Activated T-cell treated with anti-CD3 and anti-CD28 coated beads, Interleukin-2, amount 50 U/mL, for 4 hours (primary cell): ENCODE measurements at regions not wholly inside any gene's neighbourhood (a gene's known extent, or its start where the extent isn't known, plus 50 kb on each side); places are given as distances from the start of the nearest gene placed in this dataset.
A peak's percentile ranks its signal among the peaks of the same experiment; 100 is the strongest.

Experiments
- ATAC-seq, 2 donors: fragments of 200-7000 bp; cut with Tn5 transposase; one replicate each; pipeline ENCODE4 v1.10.0; 2021
- DNase-seq: peaks from one replicate; pipeline ENCODE4 v3.0.0-alpha.2; 2020
- H3K27me3 Mint-ChIP-seq: one replicate; pipeline ENCODE4 v1.8.0; 2021; ENCODE audit warnings: low read depth, mixed read lengths
- H3K36me3 Mint-ChIP-seq: one replicate; pipeline ENCODE4 v1.8.0; 2022; ENCODE audit warnings: mixed read lengths; ENCODE audit not compliant: insufficient read depth
- H3K4me1 Mint-ChIP-seq: one replicate; pipeline ENCODE4 v1.8.0; 2021; ENCODE audit warnings: low read depth, mixed read lengths
- H3K4me3 Mint-ChIP-seq: one replicate; pipeline ENCODE4 v1.8.0; 2021; ENCODE audit warnings: mild to moderate bottlenecking, moderate library complexity, mixed read lengths
- H3K9me3 Mint-ChIP-seq: one replicate; pipeline ENCODE4 v1.8.0; 2021; ENCODE audit warnings: mixed read lengths

DNA sequence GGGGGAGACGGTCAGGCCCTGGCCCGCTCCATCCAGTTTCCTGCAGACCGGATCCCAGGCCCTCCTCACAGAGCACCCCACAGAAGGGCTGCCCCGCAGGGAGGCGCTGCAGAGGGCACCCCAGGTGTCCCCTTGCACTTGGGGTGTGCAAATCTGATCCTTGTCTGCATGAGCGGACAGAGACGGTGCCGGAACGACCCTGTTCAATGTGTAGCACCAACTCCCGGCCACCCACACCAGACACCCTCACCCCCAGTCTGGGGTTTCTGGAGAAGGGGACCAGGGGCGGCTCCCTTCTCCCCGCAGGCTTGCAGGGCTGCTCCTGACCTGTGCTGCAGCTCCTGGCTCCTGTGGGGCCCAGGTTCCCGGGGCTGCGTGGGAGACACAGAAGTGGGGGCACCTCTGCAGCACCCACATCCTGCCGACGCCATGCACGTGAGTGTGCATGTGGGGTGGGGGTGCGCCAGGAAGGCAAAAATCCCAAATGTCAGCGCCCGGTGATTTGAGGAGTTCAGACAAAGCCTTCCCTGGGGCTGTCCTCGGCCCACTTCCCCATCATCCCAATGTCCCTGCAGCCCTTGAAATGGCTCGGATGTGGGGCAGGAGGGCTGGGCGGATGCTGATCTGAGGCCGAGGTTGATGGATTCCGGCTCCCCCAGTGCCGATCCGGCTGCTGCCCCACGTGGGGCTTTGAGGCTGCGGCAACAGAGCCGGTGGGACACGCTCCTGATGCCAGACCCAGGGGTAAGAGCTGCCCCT lies 85.3 kb upstream of the BHLHE23 start:
- Mint-ChIP-seq H3K27me3 (peaks cover 32% of the 10 kb centered on the region), H3K4me3 (no peak overlapping the region), H3K4me1 (no peaks in the 10 kb centered on the region), H3K9me3 (no peaks in the 10 kb centered on the region), H3K36me3 (no peaks in the 10 kb centered on the region)
- ATAC-seq: no peak
- peak; percentile 2 for DNase-seq

- DNase-seq: peak; percentile 2
These were observed 84.2 kb upstream of the BHLHE23 start for GRCh38 chr20:63090682-63091571.

DNA sequence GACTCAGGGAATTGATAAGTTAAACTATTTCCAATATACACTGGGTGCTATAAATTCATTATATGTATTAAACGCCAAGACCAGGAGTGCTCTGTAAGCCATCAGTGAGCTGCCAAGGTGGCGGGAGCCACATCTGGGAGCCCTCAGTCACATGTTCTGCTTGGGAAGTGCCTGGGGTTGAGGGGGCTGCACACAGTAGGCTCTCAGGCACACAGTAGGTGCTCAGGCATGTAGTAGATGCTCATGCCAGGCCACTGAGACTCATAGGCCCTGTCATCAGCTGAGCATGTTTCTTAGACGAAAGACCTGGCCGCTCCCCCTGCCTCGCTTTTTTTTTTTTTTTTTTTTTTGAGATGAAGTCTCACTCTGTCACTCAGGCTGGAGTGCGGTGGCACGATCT lies 83.3 kb upstream of the BHLHE23 start:
- Mint-ChIP-seq H3K4me3 (no peak overlapping the region), H3K36me3 (no peaks in the 10 kb centered on the region), H3K4me1 (no peaks in the 10 kb centered on the region), H3K27me3 (peaks cover 45% of the 10 kb centered on the region), H3K9me3 (no peaks in the 10 kb centered on the region)
- DNase-seq (no peak), ATAC-seq (no peak)

More at GRCh38 chr20:63090682-63091571, 84.2 kb upstream of the BHLHE23 start:
- no peaks in the 10 kb centered on the region for H3K4me1 Mint-ChIP-seq
- no peaks in the 10 kb centered on the region for H3K36me3 Mint-ChIP-seq
- ATAC-seq: no peak
- H3K27me3 Mint-ChIP-seq: peaks cover 39% of the 10 kb centered on the region
- no peak overlapping the region for H3K4me3 Mint-ChIP-seq
- H3K9me3 Mint-ChIP-seq: no peaks in the 10 kb centered on the region

DNA sequence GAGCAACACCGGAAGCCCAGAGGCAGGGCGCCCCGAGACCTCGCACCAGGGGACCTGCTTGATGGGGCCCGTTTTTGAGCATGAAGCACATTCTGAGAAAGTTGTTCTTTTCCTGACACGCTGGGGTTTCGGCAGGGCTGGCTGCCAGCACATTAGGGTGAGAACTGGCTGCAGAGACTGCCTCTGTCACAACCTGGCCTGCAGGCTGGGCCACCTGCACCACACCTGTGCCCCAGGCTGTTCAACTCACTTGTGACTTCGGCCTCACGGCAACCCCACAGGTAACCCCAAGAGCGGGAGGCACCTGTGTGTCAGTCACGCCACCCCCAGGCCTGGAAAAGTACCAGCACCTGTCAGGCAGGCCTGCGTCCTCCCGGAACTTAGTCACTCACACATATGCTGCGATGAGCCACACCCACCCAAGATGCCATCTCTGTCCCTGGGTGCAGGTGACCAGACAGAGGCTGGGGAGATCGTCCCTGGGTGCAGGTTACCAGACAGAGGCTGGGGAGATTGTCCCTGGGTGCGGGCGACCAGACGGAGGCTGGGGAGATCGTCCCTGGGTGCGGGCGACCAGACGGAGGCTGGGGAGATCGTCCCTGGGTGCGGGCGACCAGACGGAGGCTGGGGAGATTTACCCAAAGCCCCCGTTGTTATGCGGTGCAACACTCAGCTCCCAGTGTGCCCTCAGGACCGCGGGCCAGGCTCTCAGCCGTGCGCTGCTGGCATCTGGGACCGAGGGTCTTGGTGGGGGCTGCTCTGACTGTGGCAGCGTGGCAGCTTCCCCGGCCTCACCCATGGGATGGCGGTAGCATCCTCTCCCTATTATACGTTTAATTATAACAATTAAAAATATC lies 82.5 kb upstream of the BHLHE23 start:
- Mint-ChIP-seq H3K4me3 (no peak overlapping the region), H3K9me3 (no peaks in the 10 kb centered on the region), H3K36me3 (no peaks in the 10 kb centered on the region), H3K4me1 (no peaks in the 10 kb centered on the region), H3K27me3 (peaks cover 47% of the 10 kb centered on the region)
- peak; percentile 3 for DNase-seq
- no peak for ATAC-seq

DNA sequence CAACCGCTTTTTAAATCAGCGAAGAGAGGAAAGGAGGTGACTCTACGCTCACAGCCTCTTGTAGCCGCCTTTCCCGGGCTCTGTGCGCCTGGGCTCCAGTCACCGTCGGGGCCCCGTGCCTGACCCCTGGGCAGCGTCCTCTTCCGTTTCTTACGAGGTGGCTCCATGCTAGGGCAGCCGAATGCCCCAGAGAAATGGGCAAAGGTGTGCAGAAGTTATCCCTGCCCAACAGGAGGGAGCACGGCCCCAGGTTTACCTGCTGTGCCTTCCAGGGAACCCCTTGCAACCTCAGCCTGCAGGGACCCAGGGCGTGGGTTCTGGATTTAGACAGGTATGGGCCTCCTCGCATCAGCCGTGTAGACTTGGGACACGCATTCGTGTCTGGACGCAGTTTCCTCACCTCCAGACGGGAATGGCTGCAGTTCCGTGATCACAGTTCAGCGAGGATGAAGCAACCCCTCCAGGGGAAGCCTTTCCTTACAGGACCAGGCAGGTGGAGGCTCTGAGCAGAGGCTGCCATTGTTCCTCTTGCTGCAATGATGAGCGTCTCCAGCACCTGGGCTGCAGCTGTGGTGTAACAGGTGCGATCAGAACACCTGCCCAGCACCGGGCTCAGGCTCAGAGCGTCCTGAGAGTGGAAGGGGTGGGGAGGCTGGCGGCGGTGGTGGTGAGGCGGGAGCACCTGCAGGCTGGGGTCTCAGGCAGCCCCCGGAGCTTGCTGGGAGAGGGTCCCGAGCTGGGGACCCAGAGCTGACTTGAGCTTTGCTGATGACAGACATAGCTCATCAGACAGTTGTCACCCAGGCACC lies 81.3 kb upstream of the BHLHE23 start:
- Mint-ChIP-seq H3K4me3 (no peak overlapping the region), H3K36me3 (no peaks in the 10 kb centered on the region), H3K27me3 (peaks cover 47% of the 10 kb centered on the region), H3K4me1 (no peaks in the 10 kb centered on the region), H3K9me3 (no peaks in the 10 kb centered on the region)
- DNase-seq: peak; percentile 2
- ATAC-seq: no peak

DNA sequence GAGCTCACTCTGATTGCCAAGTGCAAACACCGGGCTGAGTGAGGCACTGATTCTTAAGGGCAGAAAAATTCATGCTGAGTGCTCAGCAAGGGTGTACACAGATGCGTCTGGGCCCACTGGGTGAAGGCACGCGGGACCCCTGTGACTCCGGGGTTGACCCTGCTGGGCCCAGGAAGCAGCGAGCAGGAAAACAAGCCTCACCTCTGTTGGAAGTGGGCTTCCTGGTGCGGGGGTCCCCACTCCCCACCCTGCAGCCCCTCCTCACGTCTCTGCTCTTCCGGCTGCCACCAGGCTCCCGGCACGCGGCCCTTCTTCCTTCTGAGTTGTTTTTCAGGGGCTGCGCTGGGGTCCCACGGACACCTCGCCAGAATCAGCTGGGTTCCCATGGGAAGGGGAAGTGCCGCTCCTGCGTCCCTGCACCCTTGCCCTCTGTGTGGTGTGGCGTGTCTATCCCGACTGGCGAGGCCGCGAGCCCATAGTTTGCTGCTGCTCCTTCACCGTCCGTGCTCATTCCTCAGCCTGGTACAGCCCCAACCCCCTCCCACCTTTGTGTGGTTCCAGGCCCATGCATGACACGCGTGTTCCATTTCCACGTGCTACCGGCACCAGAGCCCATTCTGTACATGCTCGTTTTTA lies 80.6 kb upstream of the BHLHE23 start:
- ATAC-seq (no peak), DNase-seq (peak; percentile 1)
- Mint-ChIP-seq H3K27me3 (peaks cover 44% of the 10 kb centered on the region), H3K4me3 (no peak overlapping the region), H3K36me3 (no peaks in the 10 kb centered on the region), H3K9me3 (no peaks in the 10 kb centered on the region), H3K4me1 (no peaks in the 10 kb centered on the region)

- DNase-seq: peak; percentile 4
- Mint-ChIP-seq H3K4me1 (no peaks in the 10 kb centered on the region), H3K9me3 (no peaks in the 10 kb centered on the region), H3K27me3 (peaks cover 49% of the 10 kb centered on the region), H3K36me3 (no peaks in the 10 kb centered on the region), H3K4me3 (no peak overlapping the region)
- ATAC-seq: no peak
These were observed 79.9 kb upstream of the BHLHE23 start for GRCh38 chr20:63086421-63087235.

- no peaks in the 10 kb centered on the region for H3K36me3 Mint-ChIP-seq
- no peaks in the 10 kb centered on the region for H3K4me1 Mint-ChIP-seq
- H3K4me3 Mint-ChIP-seq: no peak overlapping the region
- DNase-seq (peak; percentile 1), ATAC-seq (no peak)
- H3K27me3 Mint-ChIP-seq: peaks cover 50% of the 10 kb centered on the region
- no peaks in the 10 kb centered on the region for H3K9me3 Mint-ChIP-seq
These were observed 78.5 kb upstream of the BHLHE23 start for GRCh38 chr20:63085151-63085861.

DNA sequence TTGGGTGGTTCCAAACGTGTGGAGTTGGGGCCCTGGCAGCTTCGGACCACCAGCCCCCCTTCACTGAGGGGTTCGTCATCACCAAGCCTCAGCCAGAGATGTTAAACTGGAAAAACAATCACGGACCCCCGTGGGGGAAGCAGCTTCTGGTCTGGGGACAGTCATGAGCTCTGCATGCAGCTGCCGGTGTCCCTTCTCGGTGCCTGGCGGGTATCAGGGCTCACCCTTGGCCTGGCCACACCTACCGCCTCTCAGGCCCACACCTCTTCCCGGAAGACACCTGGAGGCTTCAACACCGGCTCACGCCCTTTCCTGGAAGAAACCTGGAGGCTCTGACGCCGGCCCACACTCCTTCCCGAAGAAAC lies 77.8 kb upstream of the BHLHE23 start:
- Mint-ChIP-seq H3K27me3 (peaks cover 52% of the 10 kb centered on the region), H3K9me3 (peaks cover 4% of the 10 kb centered on the region), H3K4me1 (no peaks in the 10 kb centered on the region), H3K36me3 (no peaks in the 10 kb centered on the region), H3K4me3 (no peak overlapping the region)
- ATAC-seq (no peak), DNase-seq (no peak)

- peaks cover 50% of the 10 kb centered on the region for H3K27me3 Mint-ChIP-seq
- H3K9me3 Mint-ChIP-seq: peaks cover 9% of the 10 kb centered on the region
- H3K4me1 Mint-ChIP-seq: no peaks in the 10 kb centered on the region
- ATAC-seq (no peak), DNase-seq (peak; percentile 3)
- peaks cover 3% of the 10 kb centered on the region for H3K36me3 Mint-ChIP-seq
- H3K4me3 Mint-ChIP-seq: no peak overlapping the region
These were observed 77.2 kb upstream of the BHLHE23 start for GRCh38 chr20:63083831-63084562.

DNA sequence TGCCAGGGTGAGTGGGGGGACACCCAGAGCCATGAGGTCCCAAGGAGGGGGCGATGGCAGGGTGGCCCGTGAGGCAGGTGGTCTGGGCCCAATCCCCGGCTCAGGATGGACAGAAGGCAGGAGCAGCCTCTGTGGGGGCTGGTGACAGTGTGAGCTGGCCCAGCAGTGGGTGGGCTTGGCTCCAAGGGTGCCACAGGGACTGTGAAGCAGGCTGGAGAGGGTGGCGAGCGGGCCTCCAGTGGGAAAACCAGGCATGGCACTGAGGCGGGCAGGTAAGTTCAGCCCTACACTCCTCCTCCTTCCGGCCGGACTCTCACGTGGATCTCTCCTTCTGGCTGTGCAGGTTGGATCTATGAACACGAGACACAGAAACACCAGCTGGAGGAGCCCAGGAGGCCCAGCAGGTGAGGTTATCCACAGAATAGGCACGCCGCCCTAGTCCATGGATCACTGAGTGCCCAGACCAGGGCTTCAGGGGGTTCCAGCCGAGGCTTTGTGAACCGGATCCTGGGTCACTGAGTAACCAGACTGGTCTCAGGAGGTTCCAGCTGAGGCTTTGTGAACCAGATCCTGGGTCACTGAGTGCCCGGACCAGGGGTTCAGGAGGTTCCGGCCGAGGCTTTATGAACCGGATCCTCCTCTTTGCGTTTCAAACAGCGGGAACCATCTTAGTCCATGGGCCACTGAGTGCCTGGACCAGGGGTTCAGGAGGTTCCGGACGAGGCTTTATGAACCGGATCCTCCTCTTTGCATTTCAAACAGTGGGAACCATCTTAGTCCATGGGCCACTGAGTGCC lies 76.4 kb upstream of the BHLHE23 start:
- H3K9me3 Mint-ChIP-seq: peaks cover 15% of the 10 kb centered on the region
- H3K36me3 Mint-ChIP-seq: peaks cover 3% of the 10 kb centered on the region
- H3K27me3 Mint-ChIP-seq: peaks cover 47% of the 10 kb centered on the region
- DNase-seq (no peak), ATAC-seq (no peak)
- no peaks in the 10 kb centered on the region for H3K4me1 Mint-ChIP-seq
- H3K4me3 Mint-ChIP-seq: no peak overlapping the region
